KG1 (cell line): ENCODE measurements at regions not wholly inside any gene's neighbourhood (a gene's known extent, or its start where the extent isn't known, plus 50 kb on each side); places are given as distances from the start of the nearest gene placed in this dataset.
"Not testable (repeated sequence)": the region's sequence is repeated elsewhere in the genome, so short reads cannot be mapped to it uniquely, and the experiment has no call there.

Experiments used
- DNase-seq: peaks from one replicate; lab custom pipeline; 2025; lab: John Stamatoyannopoulos, UW

GRCh38 chr2:8118940-8119781 is 562.7 kb upstream of the ID2 start:
- DNase-seq: no peak

- no peak for DNase-seq
Observed at GRCh38 chr2:8119782-8120505, 561.9 kb upstream of the ID2 start.

GRCh38 chr2:8120506-8120860 is 561.4 kb upstream of the ID2 start:
- DNase-seq: no peak

- no peak for DNase-seq
Observed at GRCh38 chr2:8121022-8121825, 560.6 kb upstream of the ID2 start.

GRCh38 chr2:8121826-8122513 is 559.9 kb upstream of the ID2 start:
- DNase-seq: no peak

- DNase-seq: no peak
Observed at GRCh38 chr2:8122520-8122919, 559.3 kb upstream of the ID2 start.

GRCh38 chr2:8123464-8123863 is 558.4 kb upstream of the ID2 start:
- no peak for DNase-seq

GRCh38 chr2:8125741-8126711 is 555.8 kb upstream of the ID2 start:
- no peak for DNase-seq

GRCh38 chr2:8126783-8127182 is 555.1 kb upstream of the ID2 start:
- no peak for DNase-seq

GRCh38 chr2:8131423-8131822 is 550.4 kb upstream of the ID2 start:
- not testable (repeated sequence) for DNase-seq

- no peak for DNase-seq
Observed at GRCh38 chr2:8132351-8132831, 549.5 kb upstream of the ID2 start.

GRCh38 chr2:8132879-8133278 is 549.0 kb upstream of the ID2 start:
- no peak for DNase-seq

GRCh38 chr2:8133363-8133762 is 548.5 kb upstream of the ID2 start:
- DNase-seq: no peak

GRCh38 chr2:8133913-8134472 is 547.9 kb upstream of the ID2 start:
- DNase-seq: no peak

GRCh38 chr2:8134473-8134932 is 547.4 kb upstream of the ID2 start:
- no peak for DNase-seq

GRCh38 chr2:8134985-8135682 is 546.7 kb upstream of the ID2 start:
- peak; percentile 27 for DNase-seq

- DNase-seq: no peak
Observed at GRCh38 chr2:8137801-8138200, 544.1 kb upstream of the ID2 start.

- DNase-seq: no peak
Observed at GRCh38 chr2:8138525-8138922, 543.3 kb upstream of the ID2 start.

GRCh38 chr2:8138923-8139667 is 542.8 kb upstream of the ID2 start:
- DNase-seq: no peak
